ENCODE measurements at regions not wholly inside any gene's neighbourhood (a gene's known extent, or its start where the extent isn't known, plus 50 kb on each side); places are given as distances from the start of the nearest gene placed in this dataset.

DNA sequence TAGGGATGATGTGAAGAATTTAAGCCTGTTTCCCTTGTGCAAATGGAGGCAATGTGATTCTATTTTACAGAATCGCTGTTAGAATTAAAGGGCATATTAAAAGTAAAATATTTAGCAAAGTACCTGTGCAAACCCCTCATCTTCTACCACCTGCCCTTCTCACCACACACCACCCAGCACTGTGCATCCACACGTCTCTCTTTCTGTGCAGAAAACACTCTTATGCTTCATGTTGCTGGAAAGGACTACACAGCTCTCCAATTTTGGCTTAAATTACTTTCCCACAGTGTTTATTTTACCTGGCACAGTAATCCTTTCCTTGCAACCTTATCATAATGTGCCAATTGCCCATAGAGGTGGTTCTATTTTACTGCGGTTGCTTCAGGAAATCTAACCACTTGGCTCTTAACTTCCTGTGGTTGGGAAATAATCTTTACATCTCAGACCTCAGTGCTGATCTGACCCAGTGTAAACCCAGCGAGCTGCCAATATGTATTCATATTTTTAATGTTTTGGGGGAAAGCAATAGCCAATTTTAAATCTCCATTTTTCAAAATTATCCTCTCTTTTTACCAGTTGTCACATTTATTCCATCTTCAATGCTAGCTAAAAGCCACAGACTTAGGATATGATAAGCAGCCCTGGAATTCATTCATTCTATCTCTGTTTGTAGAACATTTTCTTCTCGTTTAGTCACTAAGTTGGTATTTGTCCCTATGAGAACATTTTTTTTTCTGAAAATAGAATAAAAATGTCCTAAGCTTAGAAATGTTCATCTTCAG lies 250.9 kb downstream of the DSEL start:
- H3K4me3 ChIP-seq (ENCODE audit: low read depth, low read length): no peak overlapping the region
- TF ChIP-seq, protein P1, sequence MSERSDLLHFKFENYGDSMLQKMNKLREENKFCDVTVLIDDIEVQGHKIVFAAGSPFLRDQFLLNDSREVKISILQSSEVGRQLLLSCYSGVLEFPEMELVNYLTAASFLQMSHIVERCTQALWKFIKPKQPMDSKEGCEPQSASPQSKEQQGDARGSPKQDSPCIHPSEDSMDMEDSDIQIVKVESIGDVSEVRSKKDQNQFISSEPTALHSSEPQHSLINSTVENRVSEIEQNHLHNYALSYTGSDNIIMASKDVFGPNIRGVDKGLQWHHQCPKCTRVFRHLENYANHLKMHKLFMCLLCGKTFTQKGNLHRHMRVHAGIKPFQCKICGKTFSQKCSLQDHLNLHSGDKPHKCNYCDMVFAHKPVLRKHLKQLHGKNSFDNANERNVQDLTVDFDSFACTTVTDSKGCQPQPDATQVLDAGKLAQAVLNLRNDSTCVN (tag by site-specific recombination; optimal IDR thresholded peaks at IDR 0.05): no peak
- TF ChIP-seq, protein P2, sequence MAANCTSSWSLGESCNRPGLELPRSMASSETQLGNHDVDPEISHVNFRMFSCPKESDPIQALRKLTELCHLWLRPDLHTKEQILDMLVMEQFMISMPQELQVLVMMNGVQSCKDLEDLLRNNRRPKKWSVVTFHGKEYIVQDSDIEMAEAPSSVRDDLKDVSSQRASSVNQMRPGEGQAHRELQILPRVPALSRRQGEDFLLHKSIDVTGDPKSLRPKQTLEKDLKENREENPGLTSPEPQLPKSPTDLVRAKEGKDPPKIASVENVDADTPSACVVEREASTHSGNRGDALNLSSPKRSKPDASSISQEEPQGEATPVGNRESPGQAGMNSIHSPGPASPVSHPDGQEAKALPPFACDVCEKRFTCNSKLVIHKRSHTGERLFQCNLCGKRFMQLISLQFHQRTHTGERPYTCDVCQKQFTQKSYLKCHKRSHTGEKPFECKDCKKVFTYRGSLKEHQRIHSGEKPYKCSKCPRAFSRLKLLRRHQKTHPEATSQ (tag by site-specific recombination; IDR thresholded peaks at IDR 0.05): no peak
- TF ChIP-seq ZFP3 (tag by site-specific recombination; IDR thresholded peaks at IDR 0.05; ENCODE audit: low read depth) (no peak), ZNF175 (tag by site-specific recombination; IDR thresholded peaks at IDR 0.05) (no peak), ZNF660 (tag by site-specific recombination; IDR thresholded peaks at IDR 0.05) (no peak), ZNF311 (tag by site-specific recombination; IDR thresholded peaks at IDR 0.05; ENCODE audit: borderline replicate concordance) (no peak)
- POLR2A ChIA-PET: no interaction called here
- no peaks in the 10 kb centered on the region for H3K9me3 ChIP-seq (ENCODE audit: control insufficient read depth, insufficient read depth, low read depth, low read length)
- CTCF ChIA-PET: interaction anchor here (0.6 kb wide), 1 partner anchor 987 kb away, joined by 3 read pairs; no protein-coding TSS in a partner anchor
- H3K36me3 ChIP-seq (ENCODE audit: control insufficient read depth in 2 of 2, insufficient read depth in 1 of 2, low read length in 2 of 2): no peaks in the 10 kb centered on the region
- H3K27ac ChIP-seq (ENCODE audit: extremely low read depth, low read depth, low read length): no peak overlapping the region
- H3K4me1 ChIP-seq (ENCODE audit: control insufficient read depth, insufficient read depth, low read length): no peaks in the 10 kb centered on the region

DNA sequence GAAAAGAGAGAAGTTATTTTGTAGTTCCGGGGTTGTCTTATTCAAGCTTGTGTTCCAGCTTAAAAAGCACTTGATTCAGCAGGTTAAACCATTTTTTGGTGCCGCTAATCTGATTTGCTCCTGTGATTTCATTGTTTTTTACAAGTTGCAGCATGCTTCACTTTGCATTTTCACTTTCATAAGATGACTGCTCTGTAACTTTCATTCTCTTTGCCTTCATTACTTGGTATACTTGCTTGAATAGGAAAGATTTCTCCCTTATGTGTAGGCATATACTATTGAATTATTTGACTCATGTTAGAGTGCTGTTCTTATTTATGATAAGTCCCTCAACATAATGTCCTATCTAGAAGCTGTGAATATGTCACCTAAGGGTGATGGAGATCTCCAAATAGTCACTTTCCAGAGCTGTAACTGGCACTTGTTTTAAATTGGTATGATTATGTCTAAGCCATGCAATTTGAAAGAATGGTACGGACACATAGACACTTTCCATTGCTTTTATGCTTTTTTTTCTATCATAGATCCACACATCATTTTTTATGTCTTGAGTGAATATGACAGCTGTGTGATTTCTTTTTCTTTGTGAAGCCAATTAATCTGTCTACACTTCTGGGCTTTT lies 254.5 kb downstream of the DSEL start:
- Histone ChIP-seq H3K9me3 (ENCODE audit: control insufficient read depth, insufficient read depth, low read depth, low read length) (no peaks in the 10 kb centered on the region), H3K36me3 (ENCODE audit: control insufficient read depth in 2 of 2, insufficient read depth in 1 of 2, low read length in 2 of 2) (no peaks in the 10 kb centered on the region), H3K4me3 (ENCODE audit: low read depth, low read length) (no peak overlapping the region), H3K4me1 (ENCODE audit: control insufficient read depth, insufficient read depth, low read length) (no peaks in the 10 kb centered on the region), H3K27ac (ENCODE audit: extremely low read depth, low read depth, low read length) (no peak overlapping the region)
- POLR2A ChIA-PET: no interaction called here
- CTCF ChIA-PET: no interaction called here
- TF ChIP-seq ZNF366 (tag by site-specific recombination; conservative IDR thresholded peaks at IDR 0.05): no peak
- TF ChIP-seq, protein P3, sequence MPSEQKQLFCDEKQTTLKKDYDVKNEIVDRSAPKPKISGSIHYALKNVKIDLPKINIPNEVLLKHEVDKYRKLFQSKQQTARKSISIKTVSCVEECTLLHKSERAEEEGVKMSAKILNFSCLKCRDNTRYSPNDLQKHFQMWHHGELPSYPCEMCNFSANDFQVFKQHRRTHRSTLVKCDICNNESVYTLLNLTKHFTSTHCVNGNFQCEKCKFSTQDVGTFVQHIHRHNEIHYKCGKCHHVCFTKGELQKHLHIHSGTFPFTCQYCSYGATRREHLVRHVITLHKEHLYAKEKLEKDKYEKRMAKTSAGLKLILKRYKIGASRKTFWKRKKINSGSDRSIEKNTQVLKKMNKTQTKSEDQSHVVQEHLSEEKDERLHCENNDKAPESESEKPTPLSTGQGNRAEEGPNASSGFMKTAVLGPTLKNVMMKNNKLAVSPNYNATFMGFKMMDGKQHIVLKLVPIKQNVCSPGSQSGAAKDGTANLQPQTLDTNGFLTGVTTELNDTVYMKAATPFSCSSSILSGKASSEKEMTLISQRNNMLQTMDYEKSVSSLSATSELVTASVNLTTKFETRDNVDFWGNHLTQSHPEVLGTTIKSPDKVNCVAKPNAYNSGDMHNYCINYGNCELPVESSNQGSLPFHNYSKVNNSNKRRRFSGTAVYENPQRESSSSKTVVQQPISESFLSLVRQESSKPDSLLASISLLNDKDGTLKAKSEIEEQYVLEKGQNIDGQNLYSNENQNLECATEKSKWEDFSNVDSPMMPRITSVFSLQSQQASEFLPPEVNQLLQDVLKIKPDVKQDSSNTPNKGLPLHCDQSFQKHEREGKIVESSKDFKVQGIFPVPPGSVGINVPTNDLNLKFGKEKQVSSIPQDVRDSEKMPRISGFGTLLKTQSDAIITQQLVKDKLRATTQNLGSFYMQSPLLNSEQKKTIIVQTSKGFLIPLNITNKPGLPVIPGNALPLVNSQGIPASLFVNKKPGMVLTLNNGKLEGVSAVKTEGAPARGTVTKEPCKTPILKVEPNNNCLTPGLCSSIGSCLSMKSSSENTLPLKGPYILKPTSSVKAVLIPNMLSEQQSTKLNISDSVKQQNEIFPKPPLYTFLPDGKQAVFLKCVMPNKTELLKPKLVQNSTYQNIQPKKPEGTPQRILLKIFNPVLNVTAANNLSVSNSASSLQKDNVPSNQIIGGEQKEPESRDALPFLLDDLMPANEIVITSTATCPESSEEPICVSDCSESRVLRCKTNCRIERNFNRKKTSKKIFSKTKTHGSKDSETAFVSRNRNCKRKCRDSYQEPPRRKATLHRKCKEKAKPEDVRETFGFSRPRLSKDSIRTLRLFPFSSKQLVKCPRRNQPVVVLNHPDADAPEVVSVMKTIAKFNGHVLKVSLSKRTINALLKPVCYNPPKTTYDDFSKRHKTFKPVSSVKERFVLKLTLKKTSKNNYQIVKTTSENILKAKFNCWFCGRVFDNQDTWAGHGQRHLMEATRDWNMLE (tag by site-specific recombination; conservative IDR thresholded peaks at IDR 0.05; ENCODE audit: low read depth): no peak
- TF ChIP-seq, protein P4, sequence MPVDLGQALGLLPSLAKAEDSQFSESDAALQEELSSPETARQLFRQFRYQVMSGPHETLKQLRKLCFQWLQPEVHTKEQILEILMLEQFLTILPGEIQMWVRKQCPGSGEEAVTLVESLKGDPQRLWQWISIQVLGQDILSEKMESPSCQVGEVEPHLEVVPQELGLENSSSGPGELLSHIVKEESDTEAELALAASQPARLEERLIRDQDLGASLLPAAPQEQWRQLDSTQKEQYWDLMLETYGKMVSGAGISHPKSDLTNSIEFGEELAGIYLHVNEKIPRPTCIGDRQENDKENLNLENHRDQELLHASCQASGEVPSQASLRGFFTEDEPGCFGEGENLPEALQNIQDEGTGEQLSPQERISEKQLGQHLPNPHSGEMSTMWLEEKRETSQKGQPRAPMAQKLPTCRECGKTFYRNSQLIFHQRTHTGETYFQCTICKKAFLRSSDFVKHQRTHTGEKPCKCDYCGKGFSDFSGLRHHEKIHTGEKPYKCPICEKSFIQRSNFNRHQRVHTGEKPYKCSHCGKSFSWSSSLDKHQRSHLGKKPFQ (tag by site-specific recombination; IDR thresholded peaks at IDR 0.05): no peak
- TF ChIP-seq, protein P5, sequence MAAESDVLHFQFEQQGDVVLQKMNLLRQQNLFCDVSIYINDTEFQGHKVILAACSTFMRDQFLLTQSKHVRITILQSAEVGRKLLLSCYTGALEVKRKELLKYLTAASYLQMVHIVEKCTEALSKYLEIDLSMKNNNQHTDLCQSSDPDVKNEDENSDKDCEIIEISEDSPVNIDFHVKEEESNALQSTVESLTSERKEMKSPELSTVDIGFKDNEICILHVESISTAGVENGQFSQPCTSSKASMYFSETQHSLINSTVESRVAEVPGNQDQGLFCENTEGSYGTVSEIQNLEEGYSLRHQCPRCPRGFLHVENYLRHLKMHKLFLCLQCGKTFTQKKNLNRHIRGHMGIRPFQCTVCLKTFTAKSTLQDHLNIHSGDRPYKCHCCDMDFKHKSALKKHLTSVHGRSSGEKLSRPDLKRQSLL (tag by site-specific recombination; IDR thresholded peaks at IDR 0.05): no peak
- TF ChIP-seq, protein P6, sequence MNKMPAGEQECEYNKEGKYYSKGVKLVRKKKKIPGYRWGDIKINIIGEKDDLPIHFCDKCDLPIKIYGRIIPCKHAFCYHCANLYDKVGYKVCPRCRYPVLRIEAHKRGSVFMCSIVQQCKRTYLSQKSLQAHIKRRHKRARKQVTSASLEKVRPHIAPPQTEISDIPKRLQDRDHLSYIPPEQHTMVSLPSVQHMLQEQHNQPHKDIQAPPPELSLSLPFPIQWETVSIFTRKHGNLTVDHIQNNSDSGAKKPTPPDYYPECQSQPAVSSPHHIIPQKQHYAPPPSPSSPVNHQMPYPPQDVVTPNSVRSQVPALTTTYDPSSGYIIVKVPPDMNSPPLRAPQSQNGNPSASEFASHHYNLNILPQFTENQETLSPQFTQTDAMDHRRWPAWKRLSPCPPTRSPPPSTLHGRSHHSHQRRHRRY (tag by site-specific recombination; IDR thresholded peaks at IDR 0.05): no peak
- TF ChIP-seq ZNF629 (tag by site-specific recombination; IDR thresholded peaks at IDR 0.05): no peak
- TF ChIP-seq ZNF19 (tag by site-specific recombination; IDR thresholded peaks at IDR 0.05; ENCODE audit: low read depth): no peak
- TF ChIP-seq, protein P7, sequence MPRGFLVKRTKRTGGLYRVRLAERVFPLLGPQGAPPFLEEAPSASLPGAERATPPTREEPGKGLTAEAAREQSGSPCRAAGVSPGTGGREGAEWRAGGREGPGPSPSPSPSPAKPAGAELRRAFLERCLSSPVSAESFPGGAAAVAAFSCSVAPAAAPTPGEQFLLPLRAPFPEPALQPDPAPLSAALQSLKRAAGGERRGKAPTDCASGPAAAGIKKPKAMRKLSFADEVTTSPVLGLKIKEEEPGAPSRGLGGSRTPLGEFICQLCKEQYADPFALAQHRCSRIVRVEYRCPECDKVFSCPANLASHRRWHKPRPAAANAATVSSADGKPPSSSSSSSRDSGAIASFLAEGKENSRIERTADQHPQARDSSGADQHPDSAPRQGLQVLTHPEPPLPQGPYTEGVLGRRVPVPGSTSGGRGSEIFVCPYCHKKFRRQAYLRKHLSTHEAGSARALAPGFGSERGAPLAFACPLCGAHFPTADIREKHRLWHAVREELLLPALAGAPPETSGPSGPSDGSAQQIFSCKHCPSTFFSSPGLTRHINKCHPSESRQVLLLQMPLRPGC (tag by site-specific recombination; IDR thresholded peaks at IDR 0.05): no peak
- TF ChIP-seq ZNF521 (tag by site-specific recombination; IDR thresholded peaks at IDR 0.05): no peak
- no peak for TF ChIP-seq ZNF140 (tag by site-specific recombination; IDR thresholded peaks at IDR 0.05)
- no peak for TF ChIP-seq ZNF211 (tag by site-specific recombination; IDR thresholded peaks at IDR 0.05; ENCODE audit: low read depth)
